Activated naive CD4-positive, alpha-beta T cell treated with anti-CD3 and anti-CD28 coated beads for 36 hours (primary cell): ENCODE measurements at regions not wholly inside any gene's neighbourhood (a gene's known extent, or its start where the extent isn't known, plus 50 kb on each side); places are given as distances from the start of the nearest gene placed in this dataset.

Experiments used
- CTCF ChIA-PET: fragments of 350-600 bp; sonication (Branson Sonifier 250); formaldehyde crosslinking; loops from one replicate; lab custom pipeline; 2021; ENCODE audit warnings: antibody characterized with exemption; lab: Charles Lee
- DNase-seq: peaks from one replicate; pipeline ENCODE4 v3.0.0-alpha.2; 2020
- H3K27ac Mint-ChIP-seq: one replicate; pipeline ENCODE4 v1.8.0; 2021; ENCODE audit warnings: mild to moderate bottlenecking, mixed read lengths
- H3K27me3 Mint-ChIP-seq: one replicate; pipeline ENCODE4 v1.8.0; 2021; ENCODE audit warnings: low read depth, mixed read lengths
- H3K36me3 Mint-ChIP-seq: one replicate; pipeline ENCODE4 v1.8.0; 2021; ENCODE audit warnings: low read depth, mixed read lengths
- H3K4me1 Mint-ChIP-seq: one replicate; pipeline ENCODE4 v1.8.0; 2021; ENCODE audit warnings: low read depth, mixed read lengths
- H3K4me3 Mint-ChIP-seq: one replicate; pipeline ENCODE4 v1.8.0; 2021; ENCODE audit warnings: mild to moderate bottlenecking, moderate library complexity, mixed read lengths
- H3K9me3 Mint-ChIP-seq: one replicate; pipeline ENCODE4 v1.8.0; 2021; ENCODE audit warnings: mixed read lengths
- intact Hi-C: fragments of 100-400 bp; cut with micrococcal nuclease; formaldehyde crosslinking; loops from one replicate; pipeline ENCODE4 v1.15.1; 2023

DNA sequence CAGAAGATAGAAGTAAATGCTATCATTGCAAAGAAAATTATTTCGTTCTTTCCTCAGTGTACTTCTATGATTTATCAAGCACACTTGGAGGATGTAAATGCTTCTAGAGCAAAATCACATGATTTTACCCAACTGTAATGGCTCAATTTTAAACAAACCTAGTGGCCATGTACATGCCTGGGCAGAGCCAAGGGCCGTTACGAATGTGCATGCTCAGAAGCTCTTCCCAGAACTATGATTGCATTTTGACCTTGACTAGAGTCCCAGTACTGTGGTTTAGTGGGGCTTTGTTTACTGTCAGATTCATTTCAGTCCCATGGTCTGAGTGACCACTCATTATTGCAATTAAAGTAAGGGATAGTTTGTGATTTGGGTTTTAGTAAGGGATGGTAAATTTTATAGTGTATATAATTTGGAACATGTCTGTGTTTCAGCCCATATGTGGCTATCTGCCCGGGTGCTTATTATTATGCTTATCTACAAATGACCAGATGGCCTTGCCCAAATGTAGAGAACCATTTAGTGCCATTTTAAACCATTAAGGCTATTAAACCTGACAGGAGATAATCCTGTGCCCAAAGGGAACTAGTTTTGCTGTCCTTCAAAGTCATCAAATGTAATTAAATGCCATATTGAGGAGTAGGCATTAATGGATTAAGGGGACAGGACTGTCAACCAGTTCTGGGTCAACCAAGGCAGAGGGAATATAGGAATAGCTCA, 239.1 kb downstream of the ICOS start:
- no peak overlapping the region for H3K4me3 Mint-ChIP-seq
- CTCF ChIA-PET = interaction anchor here (0.6 to 7.6 kb wide), 9 partner anchors 22 to 153 kb away, joined by 3 to 142 read pairs (median 4); no protein-coding TSS in a partner anchor
- H3K27me3 Mint-ChIP-seq = peaks cover 5% of the 10 kb centered on the region
- H3K4me1 Mint-ChIP-seq = no peaks in the 10 kb centered on the region
- intact Hi-C loops = no loop called here
- no peak for DNase-seq
- H3K27ac Mint-ChIP-seq = no peak overlapping the region
- H3K36me3 Mint-ChIP-seq = no peaks in the 10 kb centered on the region
- no peaks in the 10 kb centered on the region for H3K9me3 Mint-ChIP-seq

DNA sequence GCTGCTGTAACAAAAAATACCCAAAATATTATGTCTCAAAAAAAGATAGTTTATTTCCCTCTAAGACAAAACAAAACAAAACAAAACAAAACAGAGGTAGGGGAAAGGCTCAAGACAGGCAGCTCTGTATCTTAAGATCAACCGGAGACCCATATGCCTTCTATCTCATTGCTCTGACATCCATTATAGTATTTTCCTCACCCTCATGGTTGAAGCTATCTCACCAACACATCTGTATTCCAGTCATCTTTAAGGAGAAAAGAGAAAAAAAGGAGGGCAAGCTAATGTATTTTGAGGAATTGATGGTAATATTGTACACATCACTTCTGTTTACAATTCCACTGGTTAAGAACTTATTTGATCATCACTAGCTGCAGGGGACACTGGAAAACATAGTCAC, 239.7 kb downstream of the ICOS start:
- no peak overlapping the region for H3K27ac Mint-ChIP-seq
- no peaks in the 10 kb centered on the region for H3K36me3 Mint-ChIP-seq
- CTCF ChIA-PET = interaction anchor here (0.6 to 7.6 kb wide), 10 partner anchors 15 to 153 kb away, joined by 3 to 142 read pairs (median 4); no protein-coding TSS in a partner anchor
- H3K4me3 Mint-ChIP-seq = no peak overlapping the region
- H3K27me3 Mint-ChIP-seq = peaks cover 5% of the 10 kb centered on the region
- H3K9me3 Mint-ChIP-seq = no peaks in the 10 kb centered on the region
- no peaks in the 10 kb centered on the region for H3K4me1 Mint-ChIP-seq
- DNase-seq = no peak
- intact Hi-C loops = no loop called here

GRCh38 chr2:204177251-204177976, 240.9 kb downstream of the ICOS start:
- no peak for DNase-seq
- Mint-ChIP-seq H3K27me3 (peaks cover 5% of the 10 kb centered on the region), H3K9me3 (no peaks in the 10 kb centered on the region), H3K27ac (no peak overlapping the region), H3K36me3 (no peaks in the 10 kb centered on the region), H3K4me1 (no peaks in the 10 kb centered on the region), H3K4me3 (no peak overlapping the region)
- intact Hi-C loops = loop anchor here (1.0 kb wide), 1 partner anchor 248 kb away; no protein-coding TSS in a partner anchor
- CTCF ChIA-PET = interaction anchor here (0.6 to 7.6 kb wide), 31 partner anchors 8 to 575 kb away, joined by 3 to 142 read pairs (median 6); no protein-coding TSS in a partner anchor

- H3K9me3 Mint-ChIP-seq = no peaks in the 10 kb centered on the region
- peak; percentile 88 for DNase-seq
- CTCF ChIA-PET = interaction anchor here (0.5 to 7.6 kb wide), 33 partner anchors 9 to 575 kb away, joined by 3 to 142 read pairs (median 5); no protein-coding TSS in a partner anchor
- no peak overlapping the region for H3K27ac Mint-ChIP-seq
- no peak overlapping the region for H3K4me3 Mint-ChIP-seq
- no peaks in the 10 kb centered on the region for H3K36me3 Mint-ChIP-seq
- peaks cover 5% of the 10 kb centered on the region for H3K27me3 Mint-ChIP-seq
- intact Hi-C loops = loop anchor here (1.0 kb wide), 5 partner anchors 33 to 249 kb away; no protein-coding TSS in a partner anchor
- H3K4me1 Mint-ChIP-seq = no peaks in the 10 kb centered on the region
Measured at GRCh38 chr2:204177977-204178522, 241.5 kb downstream of the ICOS start.

DNA sequence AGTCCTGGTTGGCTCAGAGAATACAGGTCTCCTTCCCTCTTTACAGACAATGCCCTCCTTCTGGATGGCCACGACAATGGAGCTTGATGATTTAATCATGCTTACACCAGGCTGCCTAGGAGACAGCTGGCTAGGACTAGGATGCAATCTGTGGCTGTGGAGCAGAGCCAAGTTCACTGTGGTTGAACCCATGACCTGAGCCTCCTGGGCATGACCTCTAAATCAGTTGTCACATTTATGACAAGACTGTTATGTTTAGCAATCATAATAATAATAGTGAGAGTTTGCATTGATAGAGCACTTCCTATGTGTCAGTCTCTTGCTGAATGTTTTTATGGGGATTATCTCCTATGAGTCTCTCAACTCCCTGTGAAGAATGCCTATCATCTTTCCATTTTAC, 244.1 kb downstream of the ICOS start:
- Mint-ChIP-seq H3K27ac (no peak overlapping the region), H3K36me3 (no peaks in the 10 kb centered on the region), H3K4me3 (no peak overlapping the region), H3K9me3 (no peaks in the 10 kb centered on the region), H3K27me3 (peaks cover 5% of the 10 kb centered on the region), H3K4me1 (no peaks in the 10 kb centered on the region)
- intact Hi-C loops = no loop called here
- no peak for DNase-seq
- CTCF ChIA-PET = interaction anchor here (0.6 to 7.6 kb wide), 6 partner anchors 33 to 304 kb away, joined by 3 to 142 read pairs (median 4); no protein-coding TSS in a partner anchor

DNA sequence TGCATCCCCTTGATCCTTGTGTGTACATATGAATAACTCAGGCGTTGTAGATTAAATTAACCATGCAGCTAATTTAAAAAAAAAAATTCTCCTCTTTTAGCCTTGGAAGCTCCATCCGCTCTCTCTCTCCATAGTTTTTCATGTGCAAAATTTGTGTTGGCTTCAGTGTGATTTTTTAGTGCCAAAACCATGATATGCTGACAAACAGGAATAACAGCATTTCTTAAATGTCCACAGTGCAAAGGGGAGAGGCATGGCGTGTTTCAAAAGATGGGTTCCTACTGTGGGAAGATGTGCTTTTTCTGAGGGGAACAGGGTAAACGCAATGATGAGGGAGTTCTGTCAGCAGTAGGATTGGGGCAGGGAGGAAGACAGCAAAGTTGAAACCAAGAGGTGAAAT, 247.0 kb downstream of the ICOS start:
- intact Hi-C loops = no loop called here
- DNase-seq = no peak
- no peaks in the 10 kb centered on the region for H3K9me3 Mint-ChIP-seq
- no peaks in the 10 kb centered on the region for H3K36me3 Mint-ChIP-seq
- CTCF ChIA-PET = interaction anchor here (1.3 kb wide), 1 partner anchor 111 kb away, joined by 3 read pairs; no protein-coding TSS in a partner anchor
- peaks cover 2% of the 10 kb centered on the region for H3K27me3 Mint-ChIP-seq
- peaks cover 13% of the 10 kb centered on the region for H3K4me1 Mint-ChIP-seq
- no peak overlapping the region for H3K27ac Mint-ChIP-seq
- H3K4me3 Mint-ChIP-seq = no peak overlapping the region

DNA sequence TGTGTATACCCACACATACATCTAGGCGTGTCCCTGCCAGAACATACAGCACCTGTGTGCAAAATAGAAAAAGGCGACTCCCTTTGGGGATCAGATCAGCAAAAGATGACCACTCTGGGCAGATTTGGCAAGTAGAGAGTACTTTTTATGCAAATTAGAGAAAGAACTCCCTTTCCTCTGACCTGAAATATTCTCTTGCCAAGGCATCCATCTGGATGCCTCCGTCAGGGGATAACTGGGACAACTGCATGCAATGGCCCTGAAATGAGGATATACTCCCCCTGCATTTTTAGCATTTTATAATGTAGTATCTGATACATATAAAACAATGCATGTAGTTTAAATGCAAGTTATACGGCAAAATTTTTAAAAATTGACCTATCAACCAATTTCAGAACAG, 247.7 kb downstream of the ICOS start:
- no peak for DNase-seq
- H3K27me3 Mint-ChIP-seq = no peaks in the 10 kb centered on the region
- no peaks in the 10 kb centered on the region for H3K9me3 Mint-ChIP-seq
- H3K27ac Mint-ChIP-seq = no peak overlapping the region
- intact Hi-C loops = no loop called here
- no peaks in the 10 kb centered on the region for H3K36me3 Mint-ChIP-seq
- CTCF ChIA-PET = no interaction called here
- peaks cover 13% of the 10 kb centered on the region for H3K4me1 Mint-ChIP-seq
- H3K4me3 Mint-ChIP-seq = no peak overlapping the region

GRCh38 chr2:204187229-204188083, 250.9 kb downstream of the ICOS start:
- H3K27ac Mint-ChIP-seq = no peak overlapping the region
- CTCF ChIA-PET = interaction anchor here (0.9 to 3.0 kb wide), 4 partner anchors 9 to 42 kb away, joined by 3 to 11 read pairs (median 3); no protein-coding TSS in a partner anchor
- H3K4me3 Mint-ChIP-seq = no peak overlapping the region
- peaks cover 3% of the 10 kb centered on the region for H3K27me3 Mint-ChIP-seq
- H3K4me1 Mint-ChIP-seq = peaks cover 13% of the 10 kb centered on the region
- no peaks in the 10 kb centered on the region for H3K9me3 Mint-ChIP-seq
- no peaks in the 10 kb centered on the region for H3K36me3 Mint-ChIP-seq
- intact Hi-C loops = no loop called here
- DNase-seq = no peak

GRCh38 chr2:204191574-204191973, 255.0 kb downstream of the ICOS start:
- CTCF ChIA-PET = interaction anchor here (0.6 to 2.8 kb wide), 3 partner anchors 12 to 120 kb away, joined by 3 to 14 read pairs (median 4); no protein-coding TSS in a partner anchor

GRCh38 chr2:204195498-204195897, 258.9 kb downstream of the ICOS start:
- DNase-seq = no peak
- Mint-ChIP-seq H3K27me3 (peaks cover 5% of the 10 kb centered on the region), H3K9me3 (no peaks in the 10 kb centered on the region), H3K4me1 (no peaks in the 10 kb centered on the region), H3K36me3 (no peaks in the 10 kb centered on the region), H3K4me3 (no peak overlapping the region), H3K27ac (no peak overlapping the region)
- intact Hi-C loops = no loop called here
- CTCF ChIA-PET = no interaction called here

More at GRCh38 chr2:204191574-204191973, 255.0 kb downstream of the ICOS start:
- no peak for DNase-seq
- no peaks in the 10 kb centered on the region for H3K36me3 Mint-ChIP-seq
- H3K9me3 Mint-ChIP-seq = no peaks in the 10 kb centered on the region
- H3K27ac Mint-ChIP-seq = no peak overlapping the region
- H3K27me3 Mint-ChIP-seq = peaks cover 3% of the 10 kb centered on the region
- no peak overlapping the region for H3K4me3 Mint-ChIP-seq
- intact Hi-C loops = no loop called here
- peaks cover 13% of the 10 kb centered on the region for H3K4me1 Mint-ChIP-seq

DNA sequence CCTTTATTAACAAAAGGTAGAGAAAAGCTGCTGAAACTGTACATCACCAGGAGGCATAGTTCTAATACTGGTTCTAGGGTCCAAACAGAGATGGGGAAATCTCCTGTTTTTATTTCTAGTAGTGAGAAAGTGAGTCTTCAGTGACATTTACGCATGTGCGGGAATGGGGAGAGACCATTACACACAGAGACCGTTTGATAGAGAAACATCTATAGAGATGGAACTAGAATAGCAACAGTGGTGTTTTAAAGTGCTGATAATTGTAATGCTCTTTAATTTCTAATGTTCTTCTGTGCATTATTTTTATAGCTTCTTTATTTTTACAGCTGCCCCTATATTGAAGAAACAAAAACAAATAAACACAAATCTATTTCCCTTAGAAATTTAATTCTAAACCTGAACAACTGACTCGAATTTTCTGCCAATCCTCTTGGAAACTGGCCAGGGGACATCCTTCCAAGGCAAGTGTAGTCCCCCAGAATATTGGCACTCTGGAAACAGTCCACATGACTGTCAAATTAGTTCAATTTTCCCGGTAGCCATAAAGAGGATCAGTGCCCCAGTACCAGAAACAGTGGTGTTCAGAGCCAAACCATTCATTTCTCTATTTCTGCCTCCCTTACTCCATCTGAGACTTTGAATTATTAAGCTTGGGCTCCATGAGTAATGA, 260.9 kb downstream of the ICOS start:
- Mint-ChIP-seq H3K27ac (no peak overlapping the region), H3K9me3 (no peaks in the 10 kb centered on the region), H3K4me1 (no peaks in the 10 kb centered on the region), H3K4me3 (no peak overlapping the region), H3K36me3 (no peaks in the 10 kb centered on the region), H3K27me3 (peaks cover 3% of the 10 kb centered on the region)
- DNase-seq = no peak
- intact Hi-C loops = no loop called here
- CTCF ChIA-PET = interaction anchor here (0.6 kb wide), 2 partner anchors 61 to 65 kb away, joined by 3 to 4 read pairs; no protein-coding TSS in a partner anchor
